PC-9 (cell line): ENCODE measurements at regions not wholly inside any gene's neighbourhood (a gene's known extent, or its start where the extent isn't known, plus 50 kb on each side); places are given as distances from the start of the nearest gene placed in this dataset.

Experiments
- BruUV-seq: library from RNA; stranded (reverse); fragments of 400-500 nt; replicated peaks from 2 replicates; lab custom pipeline; 2021; lab: Mats Ljungman, UMichigan
- CTCF ChIA-PET: fragments of 300-600 bp; sonication (Branson Sonifier 250); formaldehyde crosslinking; loops from one replicate; lab custom pipeline; 2022; ENCODE audit warnings: antibody characterized with exemption; lab: Charles Lee
- POLR2A ChIA-PET: fragments of 300-600 bp; sonication (Branson Sonifier 250); formaldehyde crosslinking; loops from one replicate; lab custom pipeline; 2022; ENCODE audit warnings: antibody characterized with exemption; ENCODE audit not compliant: unreplicated experiment; lab: Charles Lee
- DNase-seq, 2 experiments: peaks; one replicate each; pipeline versions ENCODE4 v3.0.0 to v3.0.0-alpha.2; 2015 to 2022; ENCODE audit warnings: mixed read lengths in 1 of 2
- H2AFZ ChIP-seq: fragments of 200-600 bp; sonication (generic); 2 replicates; pipeline ENCODE4 v1.8.1; 2017; ENCODE audit warnings: antibody characterized with exemption
- H3F3A ChIP-seq: fragments of 200-600 bp; sonication (generic); 2 replicates; pipeline ENCODE4 v1.8.1; 2017; ENCODE audit warnings: antibody characterized with exemption, mild to moderate bottlenecking, low read depth; ENCODE audit not compliant: insufficient read depth
- H3K27ac ChIP-seq: fragments of 200-600 bp; sonication (generic); 2 replicates; pipeline ENCODE4 v1.6.1; 2016; ENCODE audit warnings: mixed run types
- H3K27me3 ChIP-seq: fragments of 200-600 bp; sonication (generic); 2 replicates; pipeline ENCODE4 v1.6.1; 2016; ENCODE audit warnings: low read depth, mixed run types; ENCODE audit not compliant: insufficient read depth
- H3K36me3 ChIP-seq: fragments of 200-600 bp; sonication (generic); 2 replicates; pipeline ENCODE4 v1.6.1; 2016; ENCODE audit warnings: low read depth, mixed run types
- H3K4me1 ChIP-seq: fragments of 200-600 bp; sonication (generic); replicated peaks from 2 replicates; pipeline ENCODE4 v1.6.1; 2016; ENCODE audit warnings: mixed run types; ENCODE audit not compliant: insufficient read depth
- H3K4me2 ChIP-seq: fragments of 200-600 bp; sonication (generic); 2 replicates; pipeline ENCODE4 v1.6.1; 2017; ENCODE audit warnings: mixed run types
- H3K4me3 ChIP-seq: fragments of 200-600 bp; sonication (generic); 2 replicates; pipeline ENCODE4 v1.6.1; 2016; ENCODE audit warnings: mixed run types
- H3K79me2 ChIP-seq: fragments of 200-600 bp; sonication (generic); 2 replicates; pipeline ENCODE4 v1.6.1; 2017; ENCODE audit warnings: low read depth, mixed run types
- H3K9me2 ChIP-seq: fragments of 200-600 bp; sonication (generic); 2 replicates; pipeline ENCODE4 v1.8.1; 2017; ENCODE audit warnings: mild to moderate bottlenecking; ENCODE audit not compliant: insufficient read depth
- H3K9me3 ChIP-seq: fragments of 200-600 bp; sonication (generic); 2 replicates; pipeline ENCODE4 v1.8.1; 2016; ENCODE audit warnings: low read depth; ENCODE audit not compliant: insufficient read depth
- H4K20me1 ChIP-seq: fragments of 200-600 bp; sonication (generic); 2 replicates; pipeline ENCODE4 v1.8.1; 2017; ENCODE audit not compliant: insufficient read depth
- EZH2 ChIP-seq: fragments of 200-600 bp; sonication (generic); IDR thresholded peaks from 2 replicates; pipeline ENCODE4 v1.8.0; 2017; ENCODE audit warnings: antibody characterized with exemption, low read depth
- intact Hi-C: fragments of 100-400 bp; cut with micrococcal nuclease; formaldehyde crosslinking; loops from one replicate; pipeline ENCODE4 v1.10.0; 2022; ENCODE audit not compliant: unreplicated experiment
- TF ChIP-seq, protein P1 (sequence below): fragments of 200-600 bp; sonication (generic); conservative IDR thresholded peaks from 2 replicates; pipeline ENCODE4 v1.6.1; 2017; ENCODE audit warnings: mixed run types, antibody characterized with exemption, mild to moderate bottlenecking, moderate library complexity

DNA sequence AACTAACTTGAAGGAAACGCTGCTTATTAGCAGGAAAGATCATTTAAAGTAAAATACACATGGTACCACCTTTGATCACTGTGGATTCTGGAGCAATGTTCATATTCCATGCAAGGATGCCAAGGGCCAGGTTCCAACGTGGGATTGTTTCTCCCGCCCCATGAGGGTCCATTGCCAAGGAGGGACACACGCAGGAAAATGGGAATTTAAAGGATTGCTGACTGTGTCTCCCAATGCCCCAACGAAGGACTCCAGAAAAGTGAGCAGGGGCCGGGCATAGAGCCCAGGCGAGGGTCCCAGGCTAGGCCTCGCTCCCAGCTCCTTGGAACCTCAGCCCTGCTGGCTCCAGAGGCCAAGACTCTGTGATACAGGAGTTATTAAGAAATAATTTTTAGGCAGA is 111.2 kb downstream of the DACT2 start:
- Histone ChIP-seq H3K79me2 (no peaks in the 10 kb centered on the region), H2AFZ (no peak overlapping the region), H3K9me3 (no peaks in the 10 kb centered on the region), H3K36me3 (no peaks in the 10 kb centered on the region), H3K4me2 (no peak overlapping the region), H3F3A (no peaks in the 10 kb centered on the region), H3K4me1 (no peaks in the 10 kb centered on the region), H3K27me3 (peaks cover 93% of the 10 kb centered on the region), H4K20me1 (no peaks in the 10 kb centered on the region), H3K4me3 (no peak overlapping the region), H3K9me2 (no peaks in the 10 kb centered on the region), H3K27ac (no peak overlapping the region)
- BruUV-seq = no TSS peak
- CTCF ChIA-PET = no interaction called here
- no peak for DNase-seq
- TF ChIP-seq EZH2 = no peak
- TF ChIP-seq, protein P1, sequence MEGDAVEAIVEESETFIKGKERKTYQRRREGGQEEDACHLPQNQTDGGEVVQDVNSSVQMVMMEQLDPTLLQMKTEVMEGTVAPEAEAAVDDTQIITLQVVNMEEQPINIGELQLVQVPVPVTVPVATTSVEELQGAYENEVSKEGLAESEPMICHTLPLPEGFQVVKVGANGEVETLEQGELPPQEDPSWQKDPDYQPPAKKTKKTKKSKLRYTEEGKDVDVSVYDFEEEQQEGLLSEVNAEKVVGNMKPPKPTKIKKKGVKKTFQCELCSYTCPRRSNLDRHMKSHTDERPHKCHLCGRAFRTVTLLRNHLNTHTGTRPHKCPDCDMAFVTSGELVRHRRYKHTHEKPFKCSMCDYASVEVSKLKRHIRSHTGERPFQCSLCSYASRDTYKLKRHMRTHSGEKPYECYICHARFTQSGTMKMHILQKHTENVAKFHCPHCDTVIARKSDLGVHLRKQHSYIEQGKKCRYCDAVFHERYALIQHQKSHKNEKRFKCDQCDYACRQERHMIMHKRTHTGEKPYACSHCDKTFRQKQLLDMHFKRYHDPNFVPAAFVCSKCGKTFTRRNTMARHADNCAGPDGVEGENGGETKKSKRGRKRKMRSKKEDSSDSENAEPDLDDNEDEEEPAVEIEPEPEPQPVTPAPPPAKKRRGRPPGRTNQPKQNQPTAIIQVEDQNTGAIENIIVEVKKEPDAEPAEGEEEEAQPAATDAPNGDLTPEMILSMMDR = no peak
- intact Hi-C loops = no loop called here
- POLR2A ChIA-PET = no interaction called here

DNA sequence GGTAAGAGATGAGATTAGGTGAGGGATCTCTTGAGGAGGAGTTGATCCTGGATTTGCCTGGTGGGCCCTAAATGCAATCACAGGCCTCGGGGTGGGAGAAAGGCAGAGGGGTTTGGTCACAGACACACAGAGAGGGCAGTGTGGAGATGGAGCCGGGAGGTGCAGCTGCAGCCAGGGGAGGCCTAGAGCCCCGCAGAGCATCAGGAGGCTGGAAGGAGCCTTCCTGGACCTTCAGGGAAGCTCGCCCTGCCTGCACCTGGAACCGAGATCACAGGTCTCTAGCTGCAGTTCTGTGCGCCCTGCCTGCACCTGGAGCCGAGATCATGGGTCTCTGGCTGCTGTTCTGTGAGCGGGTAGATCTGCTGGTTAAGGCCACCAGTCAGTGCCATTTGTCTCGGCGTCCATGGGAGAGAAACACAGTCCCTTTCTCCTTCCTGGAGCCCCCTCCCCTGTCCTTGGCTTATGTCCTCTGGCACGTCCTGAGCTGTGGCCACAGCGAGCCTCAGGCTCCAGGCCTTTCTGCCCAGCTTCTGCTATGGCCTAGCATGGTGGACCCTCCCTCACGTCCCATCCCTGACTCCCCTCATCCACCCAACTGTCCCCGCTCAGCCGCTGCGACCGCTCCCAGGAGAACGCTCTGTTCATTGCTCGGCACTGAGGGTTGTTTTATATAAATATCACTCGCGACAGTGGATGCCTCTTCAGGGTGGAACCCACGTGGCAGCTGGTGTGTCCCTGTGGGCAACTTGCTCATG is 112.0 kb downstream of the DACT2 start:
- H3K9me2 ChIP-seq = no peaks in the 10 kb centered on the region
- TF ChIP-seq, protein P1 = no peak
- TF ChIP-seq EZH2 = no peak
- no TSS peak for BruUV-seq
- no peak overlapping the region for H3K4me2 ChIP-seq
- H3K79me2 ChIP-seq = no peaks in the 10 kb centered on the region
- no peak for DNase-seq
- ChIA-PET CTCF (no interaction called here), POLR2A (no interaction called here)
- no peaks in the 10 kb centered on the region for H3K9me3 ChIP-seq
- H3K4me1 ChIP-seq = no peaks in the 10 kb centered on the region
- peaks cover 91% of the 10 kb centered on the region for H3K27me3 ChIP-seq
- H3F3A ChIP-seq = no peaks in the 10 kb centered on the region
- H3K36me3 ChIP-seq = no peaks in the 10 kb centered on the region
- intact Hi-C loops = no loop called here
- H3K27ac ChIP-seq = no peak overlapping the region
- H4K20me1 ChIP-seq = no peaks in the 10 kb centered on the region
- no peak overlapping the region for H2AFZ ChIP-seq
- H3K4me3 ChIP-seq = no peak overlapping the region

DNA sequence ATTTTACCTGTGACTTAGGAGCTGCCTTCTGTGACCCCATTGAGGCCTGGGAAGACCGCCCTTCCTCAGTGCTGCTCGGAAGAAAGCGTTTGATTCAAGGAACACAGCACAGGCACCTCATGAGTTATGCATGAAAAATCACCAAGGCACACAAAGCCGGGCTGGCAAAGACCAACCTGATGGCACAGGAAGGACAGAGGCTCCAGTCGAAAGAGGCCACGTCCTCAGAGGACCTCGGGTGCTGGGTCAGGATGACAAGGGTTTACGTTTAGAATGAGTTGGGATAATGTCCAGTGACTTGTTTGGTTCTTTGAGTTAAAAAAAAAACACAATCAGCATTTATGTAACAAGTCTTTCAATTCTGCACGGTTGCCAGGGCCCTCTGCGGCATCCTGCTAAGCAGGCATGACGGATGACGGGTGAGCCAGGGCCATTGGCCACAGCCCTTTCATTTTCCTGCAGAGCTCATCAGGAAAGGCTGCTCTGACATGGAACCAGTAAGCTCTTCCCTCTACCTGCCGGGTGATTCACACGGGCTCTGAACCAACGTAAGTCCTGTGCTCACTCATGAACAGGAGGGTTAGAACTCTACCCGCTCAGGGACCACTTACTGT is 112.8 kb downstream of the DACT2 start:
- no peaks in the 10 kb centered on the region for H3K79me2 ChIP-seq
- no TSS peak for BruUV-seq
- no peaks in the 10 kb centered on the region for H3K36me3 ChIP-seq
- no peak overlapping the region for H3K27ac ChIP-seq
- no peaks in the 10 kb centered on the region for H4K20me1 ChIP-seq
- no peak for DNase-seq
- H2AFZ ChIP-seq = no peak overlapping the region
- intact Hi-C loops = no loop called here
- H3K4me1 ChIP-seq = no peaks in the 10 kb centered on the region
- no peak overlapping the region for H3K4me3 ChIP-seq
- peaks cover 94% of the 10 kb centered on the region for H3K27me3 ChIP-seq
- no peak for TF ChIP-seq EZH2
- POLR2A ChIA-PET = no interaction called here
- H3F3A ChIP-seq = no peaks in the 10 kb centered on the region
- no peaks in the 10 kb centered on the region for H3K9me2 ChIP-seq
- H3K9me3 ChIP-seq = no peaks in the 10 kb centered on the region
- H3K4me2 ChIP-seq = no peak overlapping the region
- CTCF ChIA-PET = no interaction called here
